H1 (cell line): ENCODE measurements at regions not wholly inside any gene's neighbourhood (a gene's known extent, or its start where the extent isn't known, plus 50 kb on each side); places are given as distances from the start of the nearest gene placed in this dataset.

Source experiments
- CTCF ChIA-PET: fragments of 300-600 bp; sonication (Branson Sonifier 250); formaldehyde crosslinking; loops from one replicate; lab custom pipeline; 2021; ENCODE audit not compliant: partially characterized antibody; lab: Charles Lee
- POLR2A ChIA-PET: fragments of 300-600 bp; sonication (Branson Sonifier 250); formaldehyde crosslinking; loops from one replicate; lab custom pipeline; 2021; ENCODE audit warnings: inconsistent platforms; ENCODE audit not compliant: partially characterized antibody; lab: Charles Lee
- DNase-seq, 2 experiments: peaks; one replicate each; pipeline versions ENCODE4 v3.0.0 to v3.0.0-alpha.2; 2010 to 2022; ENCODE audit warnings: low spot score in 2 of 2, low read depth in 1 of 2, mixed read lengths in 1 of 2
- FAIRE-seq: peaks from 2 replicates; lab custom pipeline; 2011; peaks lifted over from hg19 to GRCh38; lab: Jason Lieb, UNC
- H2AFZ ChIP-seq: 2 replicates; pipeline ENCODE4 v1.8.1; 2012; ENCODE audit warnings: low read length, inconsistent platforms
- H2AK5ac ChIP-seq: 2 replicates; pipeline ENCODE4 v1.6.1; 2013; ENCODE audit warnings: low read depth, low read length
- H2BK120ac ChIP-seq: replicated peaks from 2 replicates; pipeline ENCODE3; 2013; ENCODE audit warnings: low read depth, low read length, inconsistent platforms
- H2BK12ac ChIP-seq: 2 replicates; pipeline ENCODE4 v1.6.1; 2013; ENCODE audit warnings: low read depth, low read length
- H2BK15ac ChIP-seq: 2 replicates; pipeline ENCODE4 v1.6.1; 2013; ENCODE audit warnings: low read length
- H2BK20ac ChIP-seq: 2 replicates; pipeline ENCODE4 v1.6.1; 2013; ENCODE audit warnings: low read length
- H2BK5ac ChIP-seq: 2 replicates; pipeline ENCODE4 v1.6.1; 2013; ENCODE audit warnings: low read depth, low read length
- H3K14ac ChIP-seq: 2 replicates; pipeline ENCODE4 v1.6.1; 2013; ENCODE audit warnings: inconsistent platforms; ENCODE audit not compliant: insufficient read length
- H3K18ac ChIP-seq: 2 replicates; pipeline ENCODE4 v1.6.1; 2013; ENCODE audit warnings: low read length; ENCODE audit errors: extremely low read depth
- H3K23ac ChIP-seq: 2 replicates; pipeline ENCODE4 v1.6.1; 2013; ENCODE audit warnings: inconsistent platforms; ENCODE audit not compliant: insufficient read length
- H3K23me2 ChIP-seq: 2 replicates; pipeline ENCODE4 v1.6.1; 2013; ENCODE audit warnings: low read depth, low read length
- H3K27ac ChIP-seq: 2 replicates; pipeline ENCODE4 v1.6.1; 2011; ENCODE audit warnings: low read depth, low read length, inconsistent platforms
- H3K27me3 ChIP-seq, 4 experiments: replicated peaks in 1 of 4; 1 replicate in 1 of 4; 2 replicates in 3 of 4; pipeline versions ENCODE4 v1.6.1 to v1.8.1; 2011 to 2013; ENCODE audit warnings: low read length in 3 of 4, mild to moderate bottlenecking in 3 of 4, inconsistent platforms in 2 of 4, mixed read lengths in 2 of 4, moderate library complexity in 1 of 4; ENCODE audit not compliant: control insufficient read depth in 3 of 4, insufficient read depth in 3 of 4; ENCODE audit errors: extremely low read depth in 1 of 4
- H3K36me3 ChIP-seq, 4 experiments: 2 replicates each; pipeline versions ENCODE4 v1.6.1 to v1.8.1; 2011 to 2013; ENCODE audit warnings: mild to moderate bottlenecking in 4 of 4, low read length in 3 of 4, moderate library complexity in 2 of 4, control low read depth in 1 of 4, inconsistent platforms in 1 of 4; ENCODE audit not compliant: insufficient read depth in 4 of 4, control insufficient read depth in 2 of 4
- H3K4ac ChIP-seq: replicated peaks from 2 replicates; pipeline ENCODE3; 2013; ENCODE audit warnings: low read length, low read depth, mixed read lengths, inconsistent platforms; ENCODE audit not compliant: insufficient read length
- H3K4me1 ChIP-seq, 4 experiments: replicated peaks in 1 of 4; 1 replicate in 1 of 4; 2 replicates in 3 of 4; pipeline versions ENCODE4 v1.6.1 to v1.8.1; 2011 to 2013; ENCODE audit warnings: low read length in 3 of 4, inconsistent platforms in 2 of 4, mixed read lengths in 1 of 4; ENCODE audit not compliant: insufficient read depth in 4 of 4, control insufficient read depth in 3 of 4
- H3K4me2 ChIP-seq, 2 experiments: 2 replicates each; pipeline versions ENCODE4 v1.6.1 to v1.8.1; 2011 to 2013; ENCODE audit warnings: low read depth in 2 of 2, low read length in 2 of 2, control low read depth in 1 of 2, inconsistent platforms in 1 of 2, mild to moderate bottlenecking in 1 of 2; ENCODE audit not compliant: insufficient read depth in 1 of 2
- H3K4me3 ChIP-seq, 4 experiments: fragments of 200-600, 300-600 bp in 1 of 4; sonication (generic), shearing (Covaris generic), sonication (Bioruptor Twin) in 1 of 4; 2 replicates each; pipeline versions ENCODE4 v1.5.1 to v1.8.1; 2011 to 2016; ENCODE audit warnings: low read length in 4 of 4, low read depth in 3 of 4, control low read depth in 2 of 4, inconsistent platforms in 2 of 4, mild to moderate bottlenecking in 2 of 4, mixed read lengths in 1 of 4, moderate library complexity in 1 of 4; ENCODE audit not compliant: insufficient read depth in 2 of 4; ENCODE audit errors: extremely low read depth in 1 of 4
- H3K56ac ChIP-seq: replicated peaks from 2 replicates; pipeline ENCODE3; 2013; ENCODE audit warnings: low read depth, mild to moderate bottlenecking, mixed read lengths, low read length, inconsistent platforms; ENCODE audit not compliant: insufficient read length
- H3K79me1 ChIP-seq: 2 replicates; pipeline ENCODE4 v1.6.1; 2013; ENCODE audit warnings: low read depth, low read length, control low read depth
- H3K79me2 ChIP-seq, 2 experiments: 2 replicates each; pipeline versions ENCODE4 v1.6.1 to v1.8.1; 2012 to 2013; ENCODE audit warnings: low read length in 2 of 2, mild to moderate bottlenecking in 2 of 2, inconsistent platforms in 1 of 2; ENCODE audit not compliant: insufficient read depth in 2 of 2, control insufficient read depth in 1 of 2
- H3K9ac ChIP-seq, 4 experiments: replicated peaks in 1 of 4; 1 replicate in 1 of 4; 2 replicates in 3 of 4; pipeline versions ENCODE4 v1.6.1 to v1.8.1; 2011 to 2013; ENCODE audit warnings: low read depth in 3 of 4, low read length in 3 of 4, control low read depth in 2 of 4, mild to moderate bottlenecking in 2 of 4, moderate library complexity in 2 of 4, inconsistent platforms in 1 of 4; ENCODE audit errors: extremely low read depth in 1 of 4
- H3K9me3 ChIP-seq, 2 experiments: 2 replicates each; pipeline versions ENCODE4 v1.6.1 to v1.8.1; 2012 to 2013; ENCODE audit warnings: mild to moderate bottlenecking in 2 of 2, moderate library complexity in 2 of 2, control low read depth in 1 of 2, inconsistent platforms in 1 of 2, low read depth in 1 of 2, low read length in 1 of 2, mixed read lengths in 1 of 2; ENCODE audit not compliant: insufficient read depth in 2 of 2
- H4K20me1 ChIP-seq, 2 experiments: replicated peaks in 1 of 2; 2 replicates each; pipeline versions ENCODE3 to v1.8.1; 2011 to 2013; ENCODE audit warnings: inconsistent platforms in 2 of 2, low read length in 2 of 2, mild to moderate bottlenecking in 1 of 2; ENCODE audit not compliant: insufficient read depth in 2 of 2, control insufficient read depth in 1 of 2
- H4K5ac ChIP-seq: 2 replicates; pipeline ENCODE4 v1.6.1; 2013; ENCODE audit warnings: low read length, low read depth, mixed read lengths, inconsistent platforms; ENCODE audit not compliant: insufficient read length
- H4K8ac ChIP-seq: 2 replicates; pipeline ENCODE4 v1.8.0; 2013; ENCODE audit warnings: mild to moderate bottlenecking, moderate library complexity, low read length, inconsistent platforms; ENCODE audit not compliant: insufficient read depth; ENCODE audit errors: extremely low read depth
- H4K91ac ChIP-seq: replicated peaks from 2 replicates; pipeline ENCODE3; 2013; ENCODE audit warnings: low read length, mixed read lengths, inconsistent platforms; ENCODE audit not compliant: insufficient read length
- ATF2 ChIP-seq: IDR thresholded peaks from 2 replicates; pipeline ENCODE4 v1.6.1; 2012; ENCODE audit warnings: low read length, inconsistent platforms
- CTCF ChIP-seq, 3 experiments: IDR thresholded peaks; 1 replicate in 2 of 3; 2 replicates in 1 of 3; pipeline versions ENCODE4 v1.5.1 to v1.6.1; 2011; ENCODE audit warnings: low read length in 3 of 3, mild to moderate bottlenecking in 3 of 3, inconsistent platforms in 2 of 3, low read depth in 1 of 3, moderate library complexity in 1 of 3; ENCODE audit not compliant: insufficient read depth in 1 of 3; ENCODE audit errors: control extremely low read depth in 1 of 3
- E2F6 ChIP-seq: IDR thresholded peaks from 2 replicates; pipeline ENCODE4 v1.6.1; 2012; ENCODE audit warnings: inconsistent platforms
- EGR1 ChIP-seq: IDR thresholded peaks from 2 replicates; pipeline ENCODE4 v1.6.1; 2011; ENCODE audit warnings: low read depth, low read length, borderline replicate concordance
- JUND ChIP-seq: IDR thresholded peaks from 2 replicates; pipeline ENCODE4 v1.6.1; 2011; ENCODE audit warnings: mild to moderate bottlenecking, improper control_type of control experiment, low read length
- KDM4A ChIP-seq: IDR thresholded peaks from one replicate; pipeline ENCODE4 v1.7.1; 2012; ENCODE audit warnings: low read depth, mild to moderate bottlenecking, moderate library complexity, low read length, inconsistent platforms; ENCODE audit not compliant: severe bottlenecking
- POLR2A ChIP-seq, 2 experiments: IDR thresholded peaks; 1 replicate in 1 of 2; 2 replicates in 1 of 2; pipeline ENCODE4 v1.6.1; 2011; ENCODE audit warnings: low read depth in 2 of 2, low read length in 2 of 2, mild to moderate bottlenecking in 2 of 2; ENCODE audit errors: control extremely low read depth in 1 of 2
- RAD21 ChIP-seq, 2 experiments: IDR thresholded peaks in 1 of 2; conservative IDR thresholded peaks in 1 of 2; 2 replicates each; pipeline ENCODE4 v1.6.1; 2011; ENCODE audit warnings: low read depth in 2 of 2, low read length in 2 of 2, improper control_type of control experiment in 1 of 2, inconsistent platforms in 1 of 2, mild to moderate bottlenecking in 1 of 2, moderate library complexity in 1 of 2
- WGBS, 2 experiments: shearing (Covaris generic) in 1 of 2; methylation state at CpG; one replicate each; pipeline versions ENCODE4 v1.1.6 to v1.1.7; 2013 to 2015; ENCODE audit warnings: low lambda C conversion rate in 2 of 2, mixed read lengths in 2 of 2, inconsistent platforms in 1 of 2, low coverage in 1 of 2, missing lambda C conversion rate in 1 of 2; ENCODE audit not compliant: insufficient replicate concordance in 2 of 2, insufficient coverage in 1 of 2, insufficient read length in 1 of 2; ENCODE audit errors: extremely low coverage in 1 of 2, missing lambda C conversion rate in 1 of 2; 5-methylcytosine and 5-hydroxymethylcytosine counted together

- Histone ChIP-seq H3K9ac (no peak overlapping the region), H3K14ac (no peak overlapping the region), H3K4me2 (peak overlapping the region in 1 of 2 experiments; percentile 38; a peak in 1 of 4 replicates), H3K36me3 (peaks cover 0 to 4% (median 0%) of the 10 kb centered on the region in 4 experiments; a peak in 2 of 8 replicates), H3K23ac (no peak overlapping the region), H3K4me1 (peaks cover 0 to 8% (median 2%) of the 10 kb centered on the region in 4 experiments; a peak in 3 of 7 replicates), H3K27me3 (no peaks in the 10 kb centered on the region), H4K5ac (no peak overlapping the region), H2BK5ac (0 out of 2 replicates have a peak overlapping the region, but pooled peaks have one; percentile 16), H4K91ac (no peak overlapping the region), H3K79me1 (no peaks in the 10 kb centered on the region), H3K18ac (peak overlapping the region; percentile 19; the same call in 1 of the 2 replicates), H2AFZ (no peak overlapping the region), H2BK20ac (no peak overlapping the region), H3K4me3 (0 out of 8 replicates have a peak overlapping the region, but pooled peaks of 1 of the 4 experiments have one; percentile 12), H3K4ac (no peak overlapping the region), H3K9me3 (peaks cover 10 to 15% of the 10 kb centered on the region in 2 experiments), H2BK12ac (no peak overlapping the region), H4K8ac (no peak overlapping the region), H2BK15ac (no peak overlapping the region), H2BK120ac (no peak overlapping the region), H3K56ac (no peak overlapping the region), H2AK5ac (no peak overlapping the region), H3K79me2 (no peaks in the 10 kb centered on the region), H4K20me1 (no peaks in the 10 kb centered on the region), H3K23me2 (no peaks in the 10 kb centered on the region), H3K27ac (no peak overlapping the region; the same call in 1 of the 2 replicates)
- 6% methylated on average over 1 of the region's 1 CpG; no CpG with 5 or more reads in 1 of the 2 experiments for WGBS, 2 experiments
- POLR2A ChIA-PET = no interaction called here
- DNase-seq (peak in 1 of 2 experiments; percentile 58), FAIRE-seq (peak; percentile 97)
- CTCF ChIA-PET = no interaction called here
- TF ChIP-seq CTCF (IDR thresholded peaks at IDR 0.05; ENCODE audit: control extremely low read depth in 1 of 3, insufficient read depth in 1 of 3, low read depth in 1 of 3, low read length in 3 of 3) (no peak), ATF2 (0 out of 2 replicates have a peak, but pooled peaks have one; percentile 52), RAD21 (IDR thresholded peaks at IDR 0.05 in 1 of 2, conservative IDR thresholded peaks at IDR 0.05 in 1 of 2; ENCODE audit: low read depth in 2 of 2, low read length in 2 of 2) (no peak; a peak in 1 of 4 replicates), EGR1 (peak; percentile 51; the same call in 1 of the 2 replicates), E2F6 (no peak), KDM4A (no peak), JUND (no peak), POLR2A (IDR thresholded peaks at IDR 0.05; ENCODE audit: control extremely low read depth in 1 of 2, low read depth in 2 of 2, low read length in 2 of 2) (no peak)
These were observed 66.4 kb upstream of the OR13H1 start for GRCh38 chrX:131477498-131477897.
